GM23248 (cell line): ENCODE measurements at regions not wholly inside any gene's neighbourhood (a gene's known extent, or its start where the extent isn't known, plus 50 kb on each side); places are given as distances from the start of the nearest gene placed in this dataset.

ENCODE experiments used
- EZH2 ChIP-seq: fragments of 200-600 bp; sonication (generic); IDR thresholded peaks from 2 replicates; pipeline ENCODE4 v1.6.1; 2018; ENCODE audit warnings: antibody characterized with exemption, mild to moderate bottlenecking; ENCODE audit not compliant: insufficient read depth, poor library complexity, severe bottlenecking
- EZH2phosphoT487 ChIP-seq: fragments of 200-600 bp; sonication (generic); IDR thresholded peaks from 2 replicates; pipeline ENCODE4 v1.6.1; 2018; ENCODE audit warnings: antibody characterized with exemption, moderate library complexity, mild to moderate bottlenecking, low read depth; ENCODE audit not compliant: insufficient read depth

GRCh38 chr22:22418163-22418549, 90.4 kb downstream of the ZNF280B start:
- TF ChIP-seq EZH2, result no peak
- no peak for TF ChIP-seq EZH2phosphoT487
